K562 (cell line): ENCODE measurements at regions not wholly inside any gene's neighbourhood (a gene's known extent, or its start where the extent isn't known, plus 50 kb on each side); places are given as distances from the start of the nearest gene placed in this dataset.

Experiments used
- ELF4 ChIP-seq: fragments of 450-650 bp; formaldehyde crosslinking; IDR thresholded peaks from 2 replicates; pipeline ENCODE4 v1.4.0; 2022; ENCODE audit warnings: missing genetic modification characterization
- KDM2B ChIP-seq: fragments of 250-450 bp; sonication (Bioruptor Pico); IDR thresholded peaks from 2 replicates; pipeline ENCODE4 v1.8.0; 2021; ENCODE audit warnings: mild to moderate bottlenecking, moderate library complexity
- MAFK ChIP-seq: IDR thresholded peaks from 2 replicates; pipeline ENCODE4 v1.6.1; 2011; ENCODE audit warnings: low read length, improper control_type of control experiment
- POLR2A ChIP-seq: fragments of 450-650 bp; conservative IDR thresholded peaks from 2 replicates; pipeline ENCODE4 v1.6.1; 2016
- REST ChIP-seq, 2 experiments: fragments of 450-650 bp; formaldehyde crosslinking in 1 of 2; IDR thresholded peaks; 2 replicates each; pipeline versions ENCODE4 v1.4.0 to v1.6.1; 2014 to 2020; ENCODE audit warnings: mild to moderate bottlenecking in 2 of 2, borderline replicate concordance in 1 of 2, low read depth in 1 of 2
- ZBTB17 ChIP-seq: fragments of 450-650 bp; formaldehyde crosslinking; IDR thresholded peaks from 2 replicates; pipeline ENCODE4 v1.4.0; 2020; ENCODE audit warnings: mild to moderate bottlenecking
- ZNF121 ChIP-seq: sonication (generic); formaldehyde crosslinking; conservative IDR thresholded peaks from 2 replicates; pipeline ENCODE4 v1.8.0; 2022; ENCODE audit warnings: missing genetic modification reagents
- TF ChIP-seq, protein P1 (sequence below), 2 experiments: fragments of 450-650 bp in 1 of 2; sonication (generic) in 1 of 2; formaldehyde crosslinking in 1 of 2; IDR thresholded peaks in 1 of 2; conservative IDR thresholded peaks in 1 of 2; 2 replicates each; pipeline versions ENCODE4 v1.6.1 to v1.8.1; 2016 to 2023; ENCODE audit warnings: mild to moderate bottlenecking in 2 of 2, moderate library complexity in 2 of 2, inconsistent platforms in 1 of 2, missing genetic modification reagents in 1 of 2

DNA sequence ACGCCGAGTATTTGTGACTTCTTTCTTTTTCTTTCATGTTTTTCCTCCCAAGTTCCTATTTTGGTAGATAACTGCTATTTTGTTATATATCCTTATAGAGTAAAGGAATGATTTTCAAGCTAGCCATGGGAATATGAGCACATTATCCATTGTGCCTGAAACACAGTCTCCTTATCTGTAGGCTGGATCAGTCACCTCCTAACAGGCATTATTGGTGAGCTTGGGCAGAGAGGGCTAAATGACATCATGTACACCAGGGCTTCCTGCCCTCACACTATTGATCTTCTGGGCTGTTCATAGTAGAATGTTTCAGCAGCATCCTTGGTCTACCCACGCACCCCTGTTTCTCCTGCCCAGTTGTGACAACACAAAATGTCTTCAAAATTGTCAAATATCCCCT, 88.1 kb upstream of the CTBP2 start:
- TF ChIP-seq ZNF121 (CRISPR knock-in tag) (no peak), ELF4 (no peak), REST (IDR thresholded peaks at IDR 0.05; ENCODE audit: borderline replicate concordance) (no peak), REST (CRISPR knock-in tag; IDR thresholded peaks at IDR 0.05; ENCODE audit: low read depth) (no peak), KDM2B (CRISPR knock-in tag) (no peak), POLR2A (no peak), ZBTB17 (no peak), MAFK (no peak)
- TF ChIP-seq, protein P1, sequence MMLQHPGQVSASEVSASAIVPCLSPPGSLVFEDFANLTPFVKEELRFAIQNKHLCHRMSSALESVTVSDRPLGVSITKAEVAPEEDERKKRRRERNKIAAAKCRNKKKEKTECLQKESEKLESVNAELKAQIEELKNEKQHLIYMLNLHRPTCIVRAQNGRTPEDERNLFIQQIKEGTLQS (IDR thresholded peaks at IDR 0.05) = no peak
- TF ChIP-seq, protein P1 (CRISPR knock-in tag; conservative IDR thresholded peaks at IDR 0.05) = no peak
